SK-N-MC (cell line): ENCODE measurements at regions not wholly inside any gene's neighbourhood (a gene's known extent, or its start where the extent isn't known, plus 50 kb on each side); places are given as distances from the start of the nearest gene placed in this dataset.

Experiments
- EZH2 ChIP-seq: fragments of 200-600 bp; sonication (generic); IDR thresholded peaks from one replicate; pipeline ENCODE4 v1.6.1; 2017; ENCODE audit warnings: antibody characterized with exemption
- POLR2AphosphoS5 ChIP-seq: IDR thresholded peaks from 2 replicates; pipeline ENCODE4 v1.6.1; 2012; ENCODE audit warnings: mild to moderate bottlenecking, low read depth, low read length, borderline replicate concordance

DNA sequence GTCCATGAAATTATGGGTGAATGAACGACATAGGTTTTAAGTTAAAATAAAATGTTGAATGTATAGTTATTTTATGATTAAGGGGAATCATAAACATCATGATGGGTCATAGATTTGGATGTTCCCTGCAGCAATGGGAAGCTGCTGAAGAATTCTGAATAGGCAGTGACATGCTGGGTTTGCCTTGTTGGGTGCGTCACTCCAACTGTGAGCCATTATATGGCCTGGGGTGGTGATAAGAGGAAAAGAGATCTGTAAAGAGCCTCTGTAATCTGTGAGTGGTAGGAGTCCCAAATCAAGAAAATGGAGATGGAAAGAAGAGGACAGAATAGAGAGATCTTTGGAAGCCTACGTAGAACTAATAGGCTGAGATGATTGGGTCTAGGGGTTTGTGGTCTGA lies 58.1 kb upstream of the GPR26 start:
- no peak for TF ChIP-seq POLR2AphosphoS5
- TF ChIP-seq EZH2: no peak
